ENCODE measurements at regions not wholly inside any gene's neighbourhood (a gene's known extent, or its start where the extent isn't known, plus 50 kb on each side); places are given as distances from the start of the nearest gene placed in this dataset.
"Not testable (repeated sequence)": the region's sequence is repeated elsewhere in the genome, so short reads cannot be mapped to it uniquely, and the experiment has no call there.

DNA sequence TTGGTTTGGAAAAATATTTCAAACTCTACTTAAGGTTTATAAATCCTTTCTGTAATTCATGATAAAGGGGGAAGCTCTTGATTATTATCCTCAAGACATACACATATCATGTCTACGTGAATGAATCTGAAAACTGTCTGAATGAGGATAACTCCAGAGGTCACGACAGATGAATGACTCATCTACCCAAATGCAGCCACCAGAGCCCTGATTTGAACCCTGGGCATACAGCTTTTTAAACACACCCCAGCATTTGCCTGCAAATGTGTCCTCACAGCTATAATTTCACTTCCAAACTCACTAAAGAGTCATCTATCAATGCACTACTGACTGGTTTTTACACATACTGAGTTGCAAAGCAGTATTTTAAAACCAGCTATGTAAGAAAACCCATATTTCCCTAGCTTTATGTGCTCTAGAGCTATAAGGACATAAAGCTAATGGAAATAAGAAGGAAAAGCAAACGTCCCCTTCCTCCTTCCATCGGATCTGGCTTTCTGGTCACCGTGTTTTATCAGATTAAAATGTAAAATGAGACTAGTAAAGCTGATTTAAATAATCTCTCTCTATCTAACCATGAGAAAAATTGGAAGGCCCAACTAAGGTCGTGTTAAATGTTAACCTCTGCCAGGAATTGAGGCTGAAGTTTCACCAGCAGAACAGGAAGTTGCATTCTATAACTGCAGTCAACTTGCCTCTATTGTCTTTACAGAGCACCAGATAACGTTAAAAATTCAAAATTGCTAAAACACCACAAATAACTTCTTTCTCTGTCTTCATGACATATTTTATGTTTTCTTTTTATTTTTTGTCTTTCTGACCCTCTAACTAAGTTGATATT, 63.1 kb upstream of the SPP1 start:
- DNase-seq (no peak), ATAC-seq (no peak)
- no peaks in the 10 kb centered on the region for H3K9me3 Mint-ChIP-seq
- H3K4me3 Mint-ChIP-seq = no peak overlapping the region
- H3K36me3 Mint-ChIP-seq (ENCODE audit: low read depth) = no peaks in the 10 kb centered on the region
- peaks cover 8% of the 10 kb centered on the region for H3K27me3 Mint-ChIP-seq
- H3K4me1 Mint-ChIP-seq (ENCODE audit: low read depth) = no peaks in the 10 kb centered on the region
- TF ChIP-seq, protein P1, sequence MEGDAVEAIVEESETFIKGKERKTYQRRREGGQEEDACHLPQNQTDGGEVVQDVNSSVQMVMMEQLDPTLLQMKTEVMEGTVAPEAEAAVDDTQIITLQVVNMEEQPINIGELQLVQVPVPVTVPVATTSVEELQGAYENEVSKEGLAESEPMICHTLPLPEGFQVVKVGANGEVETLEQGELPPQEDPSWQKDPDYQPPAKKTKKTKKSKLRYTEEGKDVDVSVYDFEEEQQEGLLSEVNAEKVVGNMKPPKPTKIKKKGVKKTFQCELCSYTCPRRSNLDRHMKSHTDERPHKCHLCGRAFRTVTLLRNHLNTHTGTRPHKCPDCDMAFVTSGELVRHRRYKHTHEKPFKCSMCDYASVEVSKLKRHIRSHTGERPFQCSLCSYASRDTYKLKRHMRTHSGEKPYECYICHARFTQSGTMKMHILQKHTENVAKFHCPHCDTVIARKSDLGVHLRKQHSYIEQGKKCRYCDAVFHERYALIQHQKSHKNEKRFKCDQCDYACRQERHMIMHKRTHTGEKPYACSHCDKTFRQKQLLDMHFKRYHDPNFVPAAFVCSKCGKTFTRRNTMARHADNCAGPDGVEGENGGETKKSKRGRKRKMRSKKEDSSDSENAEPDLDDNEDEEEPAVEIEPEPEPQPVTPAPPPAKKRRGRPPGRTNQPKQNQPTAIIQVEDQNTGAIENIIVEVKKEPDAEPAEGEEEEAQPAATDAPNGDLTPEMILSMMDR (IDR thresholded peaks at IDR 0.05) = no peak
- POLR2A ChIA-PET = no interaction called here
- no peak overlapping the region for H3K27ac Mint-ChIP-seq
- CTCF ChIA-PET = interaction anchor here (1.0 kb wide), 1 partner anchor 62 kb away, joined by 3 read pairs; no protein-coding TSS in a partner anchor
- intact Hi-C loops (cut with micrococcal nuclease) = no loop called here

DNA sequence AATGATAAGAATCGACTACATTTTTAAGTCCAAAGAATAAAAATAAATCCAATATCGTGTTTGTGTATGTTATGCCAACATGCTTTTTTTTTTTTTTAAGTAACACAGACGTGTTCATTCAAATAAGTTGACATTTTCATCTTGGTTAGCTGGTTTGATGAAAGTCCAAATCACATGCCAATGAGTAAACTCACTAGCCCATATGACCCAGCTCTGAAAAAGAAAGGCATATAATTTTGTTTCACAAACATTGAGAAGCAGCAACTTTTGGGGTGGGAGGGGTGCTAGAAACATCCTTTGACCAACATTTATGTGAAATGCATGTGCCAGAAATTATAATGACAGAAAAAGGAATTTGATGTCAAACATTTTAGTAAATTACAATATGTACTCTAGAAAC, 61.6 kb upstream of the SPP1 start:
- TF ChIP-seq, protein P1 (IDR thresholded peaks at IDR 0.05) = no peak
- ChIA-PET CTCF (no interaction called here), POLR2A (no interaction called here)
- DNase-seq = no peak
- Mint-ChIP-seq H3K4me3 (no peak overlapping the region), H3K4me1 (ENCODE audit: low read depth) (no peaks in the 10 kb centered on the region), H3K27ac (no peak overlapping the region), H3K9me3 (no peaks in the 10 kb centered on the region), H3K27me3 (peaks cover 8% of the 10 kb centered on the region), H3K36me3 (ENCODE audit: low read depth) (no peaks in the 10 kb centered on the region)
- intact Hi-C loops (cut with micrococcal nuclease) = no loop called here
- no peak for ATAC-seq

DNA sequence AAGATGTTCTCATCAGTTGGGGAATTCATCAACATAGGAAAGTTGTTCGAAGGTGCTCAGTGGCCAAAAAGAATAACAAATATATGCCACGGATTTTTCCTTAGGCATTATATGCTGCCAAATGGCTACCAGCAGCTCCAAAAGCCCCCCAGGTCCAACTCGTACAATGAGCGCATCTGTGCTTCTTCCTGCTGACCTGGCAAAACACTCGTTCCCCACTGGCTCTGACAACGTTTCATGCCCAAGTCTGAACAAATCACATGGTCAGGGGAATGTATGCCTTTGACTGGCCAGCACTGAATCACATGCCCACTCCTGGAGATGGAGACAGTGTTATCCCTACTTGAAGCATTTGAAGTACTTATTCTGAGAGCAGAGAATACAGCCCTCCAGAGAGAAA, 59.9 kb upstream of the SPP1 start:
- no peak for ATAC-seq
- Mint-ChIP-seq H3K4me1 (ENCODE audit: low read depth) (no peaks in the 10 kb centered on the region), H3K36me3 (ENCODE audit: low read depth) (no peaks in the 10 kb centered on the region), H3K4me3 (no peak overlapping the region), H3K9me3 (no peaks in the 10 kb centered on the region), H3K27ac (no peak overlapping the region), H3K27me3 (peaks cover 1% of the 10 kb centered on the region)
- ChIA-PET CTCF (interaction anchor here (1.5 kb wide), 1 partner anchor 67 kb away, joined by 6 read pairs; no protein-coding TSS in a partner anchor), POLR2A (no interaction called here)
- no peak for DNase-seq
- intact Hi-C loops (cut with micrococcal nuclease) = no loop called here
- TF ChIP-seq, protein P1 (IDR thresholded peaks at IDR 0.05) = no peak

DNA sequence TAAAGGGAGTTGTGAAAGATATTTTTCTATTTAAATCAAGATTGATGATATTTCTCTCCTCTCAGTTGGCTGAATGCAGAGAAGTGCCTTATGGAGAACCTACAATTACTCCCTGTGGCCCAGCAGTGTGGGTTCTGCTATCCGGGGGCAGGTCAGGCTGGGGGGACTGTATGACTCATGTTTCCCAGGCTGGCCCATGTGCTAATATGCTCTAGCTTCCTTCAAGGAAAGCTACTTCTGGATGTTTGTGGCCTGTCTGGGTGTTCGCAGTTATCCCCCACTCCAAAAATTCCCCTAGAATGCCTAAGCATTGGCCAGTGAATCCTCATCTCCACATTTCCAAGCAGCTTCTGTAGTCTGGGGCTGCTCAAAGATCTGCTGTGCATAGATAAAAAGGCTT, 58.9 kb upstream of the SPP1 start:
- Mint-ChIP-seq H3K9me3 (no peaks in the 10 kb centered on the region), H3K27me3 (peaks cover 1% of the 10 kb centered on the region), H3K36me3 (ENCODE audit: low read depth) (no peaks in the 10 kb centered on the region), H3K4me1 (ENCODE audit: low read depth) (no peaks in the 10 kb centered on the region), H3K4me3 (no peak overlapping the region), H3K27ac (no peak overlapping the region)
- no peak for DNase-seq
- TF ChIP-seq, protein P1 (IDR thresholded peaks at IDR 0.05) = no peak
- intact Hi-C loops (cut with micrococcal nuclease) = no loop called here
- CTCF ChIA-PET = interaction anchor here (0.8 kb wide), 1 partner anchor 57 kb away, joined by 3 read pairs; no protein-coding TSS in a partner anchor
- no peak for ATAC-seq
- POLR2A ChIA-PET = no interaction called here

DNA sequence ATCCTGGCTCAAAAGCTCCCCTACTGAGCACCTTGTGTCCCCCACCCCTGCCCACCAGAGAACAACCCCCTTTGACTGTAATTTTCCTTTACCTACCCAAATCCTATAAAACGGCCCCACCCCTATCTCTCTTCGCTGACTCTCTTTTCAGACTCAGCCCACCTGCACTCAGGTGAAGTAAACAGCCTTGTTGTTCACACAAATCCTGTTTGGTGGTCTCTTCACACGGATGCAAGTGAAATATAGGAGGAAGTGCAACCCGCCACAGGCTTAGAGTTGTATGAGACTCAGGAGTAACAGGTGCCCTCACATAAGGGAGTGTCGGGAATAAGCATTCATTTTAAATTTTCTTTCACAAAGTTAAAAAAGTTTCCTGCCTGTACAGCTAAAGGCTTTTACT, 57.6 kb upstream of the SPP1 start:
- H3K9me3 Mint-ChIP-seq; POLR2A ChIA-PET; DNase-seq; intact Hi-C loops (cut with micrococcal nuclease); H3K4me1 Mint-ChIP-seq (ENCODE audit: low read depth); H3K27ac Mint-ChIP-seq; H3K27me3 Mint-ChIP-seq; H3K36me3 Mint-ChIP-seq (ENCODE audit: low read depth); ATAC-seq; H3K4me3 Mint-ChIP-seq; CTCF ChIA-PET: not testable (repeated sequence)

Measured in activated CD8-positive, alpha-beta T cell treated with anti-CD3 and anti-CD28 coated beads for 36 hours (primary cell).